ENCODE measurements at regions not wholly inside any gene's neighbourhood (a gene's known extent, or its start where the extent isn't known, plus 50 kb on each side); places are given as distances from the start of the nearest gene placed in this dataset.

DNA sequence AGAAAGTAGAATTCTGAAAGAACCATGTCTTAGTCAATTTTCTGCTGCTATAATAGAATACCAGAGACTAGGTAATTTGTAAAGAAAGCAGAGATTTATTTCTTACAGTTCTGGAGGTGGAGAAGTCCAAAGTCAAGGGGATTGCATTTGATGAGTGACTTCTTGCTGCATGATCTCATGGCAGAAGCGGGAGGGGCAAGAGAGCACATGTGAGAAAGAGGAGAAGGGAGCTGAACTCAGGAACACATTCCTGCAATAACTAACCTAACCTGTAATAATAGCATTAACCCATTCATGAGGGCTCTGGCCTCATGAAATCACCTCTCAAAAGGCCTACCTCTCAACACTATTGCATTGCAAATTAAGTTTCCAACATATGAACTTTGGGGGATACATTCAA lies 797.5 kb upstream of the POU3F3 start:
- no peak overlapping the region for H3K4me3 ChIP-seq
- H3K27me3 ChIP-seq (ENCODE audit: low read depth), result no peaks in the 10 kb centered on the region
- H3K36me3 ChIP-seq, result no peaks in the 10 kb centered on the region
- intact Hi-C loops (cut with DNase I), result no loop called here
- DNase-seq (no peak), ATAC-seq (no peak)
- H3K4me1 ChIP-seq, result no peaks in the 10 kb centered on the region
- no peaks in the 10 kb centered on the region for H3K9me3 ChIP-seq
- H3K27ac ChIP-seq, result no peak overlapping the region
- TF ChIP-seq, protein P1, sequence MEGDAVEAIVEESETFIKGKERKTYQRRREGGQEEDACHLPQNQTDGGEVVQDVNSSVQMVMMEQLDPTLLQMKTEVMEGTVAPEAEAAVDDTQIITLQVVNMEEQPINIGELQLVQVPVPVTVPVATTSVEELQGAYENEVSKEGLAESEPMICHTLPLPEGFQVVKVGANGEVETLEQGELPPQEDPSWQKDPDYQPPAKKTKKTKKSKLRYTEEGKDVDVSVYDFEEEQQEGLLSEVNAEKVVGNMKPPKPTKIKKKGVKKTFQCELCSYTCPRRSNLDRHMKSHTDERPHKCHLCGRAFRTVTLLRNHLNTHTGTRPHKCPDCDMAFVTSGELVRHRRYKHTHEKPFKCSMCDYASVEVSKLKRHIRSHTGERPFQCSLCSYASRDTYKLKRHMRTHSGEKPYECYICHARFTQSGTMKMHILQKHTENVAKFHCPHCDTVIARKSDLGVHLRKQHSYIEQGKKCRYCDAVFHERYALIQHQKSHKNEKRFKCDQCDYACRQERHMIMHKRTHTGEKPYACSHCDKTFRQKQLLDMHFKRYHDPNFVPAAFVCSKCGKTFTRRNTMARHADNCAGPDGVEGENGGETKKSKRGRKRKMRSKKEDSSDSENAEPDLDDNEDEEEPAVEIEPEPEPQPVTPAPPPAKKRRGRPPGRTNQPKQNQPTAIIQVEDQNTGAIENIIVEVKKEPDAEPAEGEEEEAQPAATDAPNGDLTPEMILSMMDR (IDR thresholded peaks at IDR 0.05), result no peak

GRCh38 chr2:104068665-104069064 lies 785.2 kb upstream of the POU3F3 start:
- H3K9me3 ChIP-seq, result no peaks in the 10 kb centered on the region
- intact Hi-C loops (cut with DNase I), result no loop called here
- H3K27me3 ChIP-seq (ENCODE audit: low read depth), result no peaks in the 10 kb centered on the region
- no peak for DNase-seq
- H3K4me1 ChIP-seq, result no peaks in the 10 kb centered on the region
- H3K27ac ChIP-seq, result no peak overlapping the region
- no peak overlapping the region for H3K4me3 ChIP-seq
- TF ChIP-seq, protein P1 (IDR thresholded peaks at IDR 0.05), result no peak
- no peaks in the 10 kb centered on the region for H3K36me3 ChIP-seq
- no peak for ATAC-seq

DNA sequence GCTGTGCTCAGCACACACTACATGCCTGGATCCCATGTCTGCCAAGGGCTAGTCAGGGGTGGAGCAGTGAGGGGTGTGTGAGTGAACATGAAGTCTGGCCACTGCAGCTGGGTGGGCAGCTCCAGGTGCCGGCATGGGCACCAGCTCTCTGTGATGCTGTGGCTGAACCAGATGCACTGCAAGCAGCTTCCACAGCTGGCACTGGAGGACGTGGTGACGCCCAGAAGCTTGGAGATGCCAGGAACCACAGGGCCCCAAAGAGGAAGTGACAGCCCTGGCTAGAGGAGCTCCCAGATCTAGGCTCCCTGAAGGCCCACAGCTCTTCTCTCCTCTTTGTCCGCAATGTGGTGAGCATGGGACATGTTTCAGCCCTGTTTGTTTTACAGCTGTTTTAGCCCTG lies 776.3 kb upstream of the POU3F3 start:
- ATAC-seq, result no peak
- TF ChIP-seq, protein P1 (IDR thresholded peaks at IDR 0.05), result no peak

DNA sequence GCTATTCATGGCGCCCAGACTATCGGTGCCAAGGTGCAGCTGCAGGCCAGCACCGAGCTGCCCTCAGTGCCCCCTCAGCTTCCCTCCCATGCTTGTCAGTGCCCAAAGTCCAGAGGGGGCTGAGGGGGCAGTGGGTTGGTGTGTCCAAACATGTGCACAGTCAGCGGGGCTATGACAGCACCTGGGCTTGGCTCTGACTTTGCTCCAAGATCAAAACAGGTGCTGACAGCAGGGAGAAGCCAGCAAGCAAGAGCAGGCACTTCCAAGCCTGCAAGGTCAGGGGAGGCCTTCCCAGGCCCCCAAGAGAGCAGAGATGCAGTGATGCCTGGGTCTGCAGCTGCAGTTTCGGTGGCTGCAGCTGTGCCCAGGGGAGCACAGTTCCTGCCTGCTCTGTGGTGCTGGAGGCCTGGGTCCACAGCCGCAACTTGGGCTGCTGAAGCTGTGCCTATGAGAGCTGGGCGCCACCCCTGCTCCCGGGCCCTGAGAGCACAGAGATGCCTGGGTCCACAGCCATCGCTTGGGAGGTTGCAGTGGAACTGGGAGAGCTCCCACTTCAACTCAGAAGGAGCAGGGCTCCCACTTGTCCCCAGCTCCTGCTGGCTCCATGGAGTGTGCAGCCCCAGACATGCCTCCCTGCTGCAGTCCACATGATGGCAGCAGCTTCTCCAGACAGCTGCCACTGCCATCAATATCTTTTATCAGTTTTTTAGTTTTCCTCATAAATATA lies 775.3 kb upstream of the POU3F3 start:
- ATAC-seq, result peak in 1 of 2 donors; percentile 27
- intact Hi-C loops (cut with DNase I), result no loop called here

More for the DNA sequence above, 776.3 kb upstream of the POU3F3 start:
- H3K9me3 ChIP-seq, result peaks cover 3% of the 10 kb centered on the region
- DNase-seq, result no peak
- no peaks in the 10 kb centered on the region for H3K36me3 ChIP-seq
- no peaks in the 10 kb centered on the region for H3K4me1 ChIP-seq
- intact Hi-C loops (cut with DNase I), result no loop called here
- H3K27ac ChIP-seq, result no peak overlapping the region
- H3K4me3 ChIP-seq, result no peak overlapping the region
- no peaks in the 10 kb centered on the region for H3K27me3 ChIP-seq (ENCODE audit: low read depth)

GRCh38 chr2:104088745-104089144 lies 765.2 kb upstream of the POU3F3 start:
- Histone ChIP-seq H3K9me3 (no peaks in the 10 kb centered on the region), H3K27me3 (ENCODE audit: low read depth) (no peaks in the 10 kb centered on the region), H3K36me3 (no peaks in the 10 kb centered on the region), H3K4me1 (no peaks in the 10 kb centered on the region), H3K27ac (no peak overlapping the region), H3K4me3 (no peak overlapping the region)
- intact Hi-C loops (cut with DNase I), result no loop called here
- TF ChIP-seq, protein P1 (IDR thresholded peaks at IDR 0.05), result no peak
- no peak for ATAC-seq
- no peak for DNase-seq

More for the DNA sequence above, 775.3 kb upstream of the POU3F3 start:
- no peak overlapping the region for H3K4me3 ChIP-seq
- H3K27me3 ChIP-seq (ENCODE audit: low read depth), result no peaks in the 10 kb centered on the region
- H3K36me3 ChIP-seq, result no peaks in the 10 kb centered on the region
- no peak overlapping the region for H3K27ac ChIP-seq
- DNase-seq, result no peak
- TF ChIP-seq, protein P1 (IDR thresholded peaks at IDR 0.05), result no peak
- peaks cover 3% of the 10 kb centered on the region for H3K9me3 ChIP-seq
- no peaks in the 10 kb centered on the region for H3K4me1 ChIP-seq
